Ishikawa (cell line): ENCODE measurements at regions not wholly inside any gene's neighbourhood (a gene's known extent, or its start where the extent isn't known, plus 50 kb on each side); places are given as distances from the start of the nearest gene placed in this dataset.

Experiments
- CEBPB ChIP-seq: IDR thresholded peaks from 2 replicates; pipeline ENCODE4 v1.6.1; 2012
- CREB1 ChIP-seq: IDR thresholded peaks from 2 replicates; pipeline ENCODE4 v1.6.1; 2012; ENCODE audit warnings: low read depth
- EGR1 ChIP-seq: IDR thresholded peaks from 2 replicates; pipeline ENCODE4 v1.6.1; 2012
- EP300 ChIP-seq: IDR thresholded peaks from 2 replicates; pipeline ENCODE4 v1.6.1; 2012; ENCODE audit warnings: borderline replicate concordance
- FOXM1 ChIP-seq: IDR thresholded peaks from 2 replicates; pipeline ENCODE4 v1.6.1; 2012; ENCODE audit warnings: low read depth, borderline replicate concordance
- NFIC ChIP-seq: IDR thresholded peaks from 2 replicates; pipeline ENCODE4 v1.6.1; 2012
- RAD21 ChIP-seq: IDR thresholded peaks from 2 replicates; pipeline ENCODE4 v1.6.1; 2012; ENCODE audit warnings: low read depth
- TAF1 ChIP-seq: IDR thresholded peaks from 2 replicates; pipeline ENCODE4 v1.6.1; 2012; ENCODE audit warnings: low read depth, mild to moderate bottlenecking
- TCF12 ChIP-seq: IDR thresholded peaks from 2 replicates; pipeline ENCODE4 v1.6.1; 2012; ENCODE audit warnings: low read depth
- TEAD4 ChIP-seq: IDR thresholded peaks from 2 replicates; pipeline ENCODE4 v1.6.1; 2012
- YY1 ChIP-seq: IDR thresholded peaks from 2 replicates; pipeline ENCODE4 v1.6.1; 2012; ENCODE audit warnings: low read depth
- ZBTB7A ChIP-seq: IDR thresholded peaks from 2 replicates; pipeline ENCODE4 v1.6.1; 2012; ENCODE audit warnings: low read depth
- TF ChIP-seq, protein P1 (sequence below): IDR thresholded peaks from 2 replicates; pipeline ENCODE4 v1.6.1; 2012
- TF ChIP-seq, protein P2 (sequence below): IDR thresholded peaks from 2 replicates; pipeline ENCODE4 v1.6.1; 2012
- TF ChIP-seq, protein P3 (sequence below): IDR thresholded peaks from 2 replicates; pipeline ENCODE4 v1.6.1; 2012; ENCODE audit warnings: low read depth, mild to moderate bottlenecking

DNA sequence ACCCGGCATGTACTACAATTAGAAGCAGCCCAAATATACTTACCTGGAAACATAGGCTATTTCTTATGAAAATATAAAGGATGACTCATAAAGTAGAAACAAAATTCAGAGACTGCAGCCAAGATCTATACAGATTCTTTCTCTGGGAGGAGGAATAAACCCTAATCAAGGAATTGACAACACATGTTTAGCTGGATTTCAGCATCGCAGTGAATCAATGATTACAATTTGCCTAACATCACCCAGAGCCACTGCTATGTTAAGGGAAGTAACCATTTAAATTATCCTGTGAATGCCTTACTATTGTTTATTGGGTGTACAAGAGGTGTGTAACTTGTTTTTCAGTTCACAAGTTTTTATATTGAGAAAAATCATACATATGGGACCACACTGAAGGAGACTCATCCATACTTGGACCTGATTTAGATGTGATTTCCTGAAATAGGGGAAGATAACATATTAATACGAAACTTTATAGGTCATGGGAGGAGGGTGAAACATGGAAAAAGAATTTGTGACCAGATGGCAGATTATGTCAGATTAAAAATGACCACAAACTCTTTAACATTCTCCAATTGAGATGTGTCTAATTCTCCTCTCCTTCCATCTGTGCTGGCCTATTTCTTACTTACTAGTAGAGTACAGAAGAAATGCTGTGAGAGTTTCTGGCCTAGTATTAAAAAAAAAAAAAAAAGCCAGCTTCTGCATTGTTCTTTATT lies 1168.4 kb downstream of the SLITRK1 start:
- TF ChIP-seq, protein P1, sequence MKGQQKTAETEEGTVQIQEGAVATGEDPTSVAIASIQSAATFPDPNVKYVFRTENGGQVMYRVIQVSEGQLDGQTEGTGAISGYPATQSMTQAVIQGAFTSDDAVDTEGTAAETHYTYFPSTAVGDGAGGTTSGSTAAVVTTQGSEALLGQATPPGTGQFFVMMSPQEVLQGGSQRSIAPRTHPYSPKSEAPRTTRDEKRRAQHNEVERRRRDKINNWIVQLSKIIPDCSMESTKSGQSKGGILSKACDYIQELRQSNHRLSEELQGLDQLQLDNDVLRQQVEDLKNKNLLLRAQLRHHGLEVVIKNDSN = no peak
- TF ChIP-seq RAD21 (no peak), EP300 (no peak), NFIC (no peak), CEBPB (no peak), CREB1 (no peak), TEAD4 (no peak), YY1 (no peak), ZBTB7A (no peak), EGR1 (no peak), FOXM1 (no peak), TAF1 (no peak), TCF12 (no peak)
- TF ChIP-seq, protein P2, sequence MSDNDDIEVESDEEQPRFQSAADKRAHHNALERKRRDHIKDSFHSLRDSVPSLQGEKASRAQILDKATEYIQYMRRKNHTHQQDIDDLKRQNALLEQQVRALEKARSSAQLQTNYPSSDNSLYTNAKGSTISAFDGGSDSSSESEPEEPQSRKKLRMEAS = no peak
- TF ChIP-seq, protein P3, sequence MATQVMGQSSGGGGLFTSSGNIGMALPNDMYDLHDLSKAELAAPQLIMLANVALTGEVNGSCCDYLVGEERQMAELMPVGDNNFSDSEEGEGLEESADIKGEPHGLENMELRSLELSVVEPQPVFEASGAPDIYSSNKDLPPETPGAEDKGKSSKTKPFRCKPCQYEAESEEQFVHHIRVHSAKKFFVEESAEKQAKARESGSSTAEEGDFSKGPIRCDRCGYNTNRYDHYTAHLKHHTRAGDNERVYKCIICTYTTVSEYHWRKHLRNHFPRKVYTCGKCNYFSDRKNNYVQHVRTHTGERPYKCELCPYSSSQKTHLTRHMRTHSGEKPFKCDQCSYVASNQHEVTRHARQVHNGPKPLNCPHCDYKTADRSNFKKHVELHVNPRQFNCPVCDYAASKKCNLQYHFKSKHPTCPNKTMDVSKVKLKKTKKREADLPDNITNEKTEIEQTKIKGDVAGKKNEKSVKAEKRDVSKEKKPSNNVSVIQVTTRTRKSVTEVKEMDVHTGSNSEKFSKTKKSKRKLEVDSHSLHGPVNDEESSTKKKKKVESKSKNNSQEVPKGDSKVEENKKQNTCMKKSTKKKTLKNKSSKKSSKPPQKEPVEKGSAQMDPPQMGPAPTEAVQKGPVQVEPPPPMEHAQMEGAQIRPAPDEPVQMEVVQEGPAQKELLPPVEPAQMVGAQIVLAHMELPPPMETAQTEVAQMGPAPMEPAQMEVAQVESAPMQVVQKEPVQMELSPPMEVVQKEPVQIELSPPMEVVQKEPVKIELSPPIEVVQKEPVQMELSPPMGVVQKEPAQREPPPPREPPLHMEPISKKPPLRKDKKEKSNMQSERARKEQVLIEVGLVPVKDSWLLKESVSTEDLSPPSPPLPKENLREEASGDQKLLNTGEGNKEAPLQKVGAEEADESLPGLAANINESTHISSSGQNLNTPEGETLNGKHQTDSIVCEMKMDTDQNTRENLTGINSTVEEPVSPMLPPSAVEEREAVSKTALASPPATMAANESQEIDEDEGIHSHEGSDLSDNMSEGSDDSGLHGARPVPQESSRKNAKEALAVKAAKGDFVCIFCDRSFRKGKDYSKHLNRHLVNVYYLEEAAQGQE = no peak

DNA sequence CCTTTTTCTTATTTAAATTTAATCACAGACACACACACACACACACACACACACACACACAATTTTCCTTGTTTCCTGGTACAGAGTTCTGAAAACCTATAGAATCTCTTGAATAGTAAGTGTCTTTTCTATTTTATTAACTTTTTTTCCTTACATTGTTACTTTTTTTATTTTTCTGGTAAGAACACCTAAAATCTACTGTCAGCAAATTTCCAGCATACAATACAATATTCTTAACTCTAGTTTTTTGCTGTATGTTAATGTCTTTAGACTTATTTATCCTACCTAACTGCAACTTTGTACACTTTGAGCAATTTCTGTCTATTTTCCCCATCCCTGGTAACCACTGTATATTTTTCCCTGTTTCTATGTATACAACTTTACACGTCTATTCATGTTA lies 1179.8 kb downstream of the SLITRK1 start:
- TF ChIP-seq EGR1 = no peak
- TF ChIP-seq EP300 = no peak
- TF ChIP-seq CREB1 = no peak
- TF ChIP-seq, protein P2 = no peak
- TF ChIP-seq TAF1 = no peak
- TF ChIP-seq CEBPB = no peak
- TF ChIP-seq ZBTB7A = no peak
- no peak for TF ChIP-seq YY1
- TF ChIP-seq, protein P3 = no peak
- TF ChIP-seq TCF12 = no peak
- TF ChIP-seq, protein P1 = no peak
- no peak for TF ChIP-seq RAD21
- TF ChIP-seq NFIC = no peak
- TF ChIP-seq FOXM1 = no peak

- no peak for TF ChIP-seq NFIC
Measured at GRCh38 chr13:82701020-82701419, 1181.3 kb downstream of the SLITRK1 start.

GRCh38 chr13:82698941-82699340 lies 1183.3 kb downstream of the SLITRK1 start:
- no peak for TF ChIP-seq EP300
- TF ChIP-seq ZBTB7A = no peak
- no peak for TF ChIP-seq TAF1
- no peak for TF ChIP-seq TCF12
- no peak for TF ChIP-seq NFIC
- no peak for TF ChIP-seq CEBPB
- TF ChIP-seq CREB1 = no peak
- no peak for TF ChIP-seq FOXM1
- TF ChIP-seq, protein P3 = no peak
- TF ChIP-seq YY1 = no peak
- TF ChIP-seq RAD21 = no peak
- TF ChIP-seq, protein P2 = no peak
- TF ChIP-seq, protein P1 = no peak
- TF ChIP-seq TEAD4 = no peak
